SU-DHL-6 (cell line): ENCODE measurements at regions not wholly inside any gene's neighbourhood (a gene's known extent, or its start where the extent isn't known, plus 50 kb on each side); places are given as distances from the start of the nearest gene placed in this dataset.

Source experiments
- EZH2phosphoT487 ChIP-seq: fragments of 200-600 bp; sonication (generic), shearing (Covaris generic); conservative IDR thresholded peaks from 2 replicates; pipeline ENCODE4 v1.6.1; 2018; ENCODE audit warnings: mild to moderate bottlenecking, antibody characterized with exemption, low read length, moderate library complexity, mixed read lengths
- TF ChIP-seq, protein P1 (sequence below): fragments of 200-600 bp; sonication (generic); IDR thresholded peaks from one replicate; pipeline ENCODE4 v1.5.1; 2017; ENCODE audit warnings: antibody characterized with exemption, mild to moderate bottlenecking, low read length, moderate library complexity; ENCODE audit not compliant: insufficient read depth, poor library complexity, severe bottlenecking

DNA sequence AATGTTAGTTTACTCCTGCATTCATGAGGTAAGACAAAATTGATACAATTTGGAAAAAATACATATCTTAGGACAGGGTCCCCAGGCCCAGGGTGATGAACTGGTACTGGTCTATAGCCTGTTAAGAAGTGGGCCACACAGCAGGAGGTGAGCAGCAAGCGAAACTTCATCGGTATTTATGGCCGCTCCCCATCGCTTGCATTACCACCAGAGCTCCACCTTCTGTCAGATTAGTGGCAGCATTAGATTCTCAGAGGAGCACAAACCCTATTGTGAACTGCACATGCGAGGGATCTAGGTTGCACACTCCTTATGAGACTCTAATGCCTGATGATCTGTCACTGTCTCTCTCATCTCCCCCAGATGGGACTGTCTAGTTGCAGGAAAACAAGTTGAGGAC lies 880.6 kb downstream of the MCTP2 start:
- TF ChIP-seq, protein P1, sequence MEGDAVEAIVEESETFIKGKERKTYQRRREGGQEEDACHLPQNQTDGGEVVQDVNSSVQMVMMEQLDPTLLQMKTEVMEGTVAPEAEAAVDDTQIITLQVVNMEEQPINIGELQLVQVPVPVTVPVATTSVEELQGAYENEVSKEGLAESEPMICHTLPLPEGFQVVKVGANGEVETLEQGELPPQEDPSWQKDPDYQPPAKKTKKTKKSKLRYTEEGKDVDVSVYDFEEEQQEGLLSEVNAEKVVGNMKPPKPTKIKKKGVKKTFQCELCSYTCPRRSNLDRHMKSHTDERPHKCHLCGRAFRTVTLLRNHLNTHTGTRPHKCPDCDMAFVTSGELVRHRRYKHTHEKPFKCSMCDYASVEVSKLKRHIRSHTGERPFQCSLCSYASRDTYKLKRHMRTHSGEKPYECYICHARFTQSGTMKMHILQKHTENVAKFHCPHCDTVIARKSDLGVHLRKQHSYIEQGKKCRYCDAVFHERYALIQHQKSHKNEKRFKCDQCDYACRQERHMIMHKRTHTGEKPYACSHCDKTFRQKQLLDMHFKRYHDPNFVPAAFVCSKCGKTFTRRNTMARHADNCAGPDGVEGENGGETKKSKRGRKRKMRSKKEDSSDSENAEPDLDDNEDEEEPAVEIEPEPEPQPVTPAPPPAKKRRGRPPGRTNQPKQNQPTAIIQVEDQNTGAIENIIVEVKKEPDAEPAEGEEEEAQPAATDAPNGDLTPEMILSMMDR = no peak
- TF ChIP-seq EZH2phosphoT487 = no peak
